IMR-90 (cell line): ENCODE measurements at regions not wholly inside any gene's neighbourhood (a gene's known extent, or its start where the extent isn't known, plus 50 kb on each side); places are given as distances from the start of the nearest gene placed in this dataset.

Experiments used
- ATAC-seq: fragments of 200-7000 bp; cut with Tn5 transposase; 2 replicates; pipeline ENCODE4 v1.9.1; 2020; ENCODE audit warnings: low read depth, mild to moderate bottlenecking, moderate library complexity
- BruUV-seq: library from RNA; stranded (reverse); fragments of 400-500 nt; replicated peaks from 2 replicates; lab custom pipeline; 2021; lab: Mats Ljungman, UMichigan
- CTCF ChIA-PET: fragments of 300-600 bp; formaldehyde crosslinking; extraction: SDS; loops from one replicate; lab custom pipeline; 2021; ENCODE audit warnings: antibody characterized with exemption; lab: Yijun Ruan, JAX
- POLR2A ChIA-PET: fragments of 300-600 bp; sonication (Branson Sonifier 250); formaldehyde crosslinking; loops from one replicate; lab custom pipeline; 2022; ENCODE audit warnings: antibody characterized with exemption; ENCODE audit not compliant: unreplicated experiment; lab: Charles Lee
- DNase-seq: peaks from one replicate; pipeline ENCODE4 v3.0.0; 2013
- H2AFZ ChIP-seq: replicated peaks from 2 replicates; pipeline ENCODE3; 2013; ENCODE audit warnings: low read length, mild to moderate bottlenecking; ENCODE audit not compliant: poor library complexity
- H2AK5ac ChIP-seq: 2 replicates; pipeline ENCODE4 v1.6.1; 2013; ENCODE audit warnings: low read depth, low read length, inconsistent platforms
- H2AK9ac ChIP-seq: replicated peaks from 2 replicates; pipeline ENCODE3; 2013; ENCODE audit warnings: mild to moderate bottlenecking, low read depth, low read length, moderate library complexity; ENCODE audit not compliant: poor library complexity
- H2BK120ac ChIP-seq: 2 replicates; pipeline ENCODE4 v1.6.1; 2013; ENCODE audit warnings: low read depth, low read length, inconsistent platforms
- H2BK15ac ChIP-seq: 3 replicates; pipeline ENCODE4 v1.6.1; 2013; ENCODE audit warnings: low read depth, low read length, inconsistent platforms
- H2BK20ac ChIP-seq: 2 replicates; pipeline ENCODE4 v1.6.1; 2013; ENCODE audit warnings: low read depth, mild to moderate bottlenecking, inconsistent platforms, low read length, moderate library complexity
- H2BK5ac ChIP-seq: 2 replicates; pipeline ENCODE4 v1.6.1; 2013; ENCODE audit warnings: mild to moderate bottlenecking, low read depth, low read length, inconsistent platforms; ENCODE audit not compliant: poor library complexity, severe bottlenecking
- H3K14ac ChIP-seq: replicated peaks from 2 replicates; pipeline ENCODE4 v1.6.1; 2013; ENCODE audit warnings: low read depth, low read length, inconsistent platforms
- H3K18ac ChIP-seq: 2 replicates; pipeline ENCODE4 v1.6.1; 2013; ENCODE audit warnings: low read depth, low read length, control low read depth
- H3K23ac ChIP-seq: 2 replicates; pipeline ENCODE4 v1.6.1; 2013; ENCODE audit warnings: low read depth, low read length, inconsistent platforms
- H3K27ac ChIP-seq: 2 replicates; pipeline ENCODE4 v1.5.1; 2013; ENCODE audit warnings: mild to moderate bottlenecking, control low read depth, low read length; ENCODE audit not compliant: insufficient read depth
- H3K27me3 ChIP-seq: 2 replicates; pipeline ENCODE4 v1.6.1; 2013; ENCODE audit warnings: low read length; ENCODE audit not compliant: control insufficient read depth, insufficient read depth
- H3K36me3 ChIP-seq: 2 replicates; pipeline ENCODE4 v1.6.1; 2013; ENCODE audit warnings: low read length, mixed read lengths; ENCODE audit not compliant: control insufficient read depth, insufficient read depth
- H3K4ac ChIP-seq: 2 replicates; pipeline ENCODE4 v1.6.1; 2013; ENCODE audit warnings: low read depth, low read length, inconsistent platforms
- H3K4me1 ChIP-seq: 2 replicates; pipeline ENCODE4 v1.6.1; 2013; ENCODE audit warnings: low read length, mixed read lengths; ENCODE audit not compliant: control insufficient read depth, insufficient read depth
- H3K4me2 ChIP-seq: 2 replicates; pipeline ENCODE4 v1.6.1; 2013; ENCODE audit warnings: low read depth, mild to moderate bottlenecking, control low read depth, low read length, moderate library complexity
- H3K4me3 ChIP-seq: 2 replicates; pipeline ENCODE4 v1.5.1; 2013; ENCODE audit warnings: low read depth, mild to moderate bottlenecking, control low read depth, low read length, moderate library complexity; ENCODE audit not compliant: insufficient read depth
- H3K56ac ChIP-seq: 2 replicates; pipeline ENCODE4 v1.6.1; 2013; ENCODE audit warnings: low read length, inconsistent platforms; ENCODE audit not compliant: insufficient read depth; ENCODE audit errors: extremely low read depth
- H3K79me1 ChIP-seq, 2 experiments: 2 replicates each; pipeline ENCODE4 v1.6.1; 2013; ENCODE audit warnings: low read length in 2 of 2, inconsistent platforms in 1 of 2, low read depth in 1 of 2
- H3K9ac ChIP-seq: 2 replicates; pipeline ENCODE4 v1.6.1; 2013; ENCODE audit warnings: low read depth, low read length, control low read depth
- H3K9me1 ChIP-seq: 2 replicates; pipeline ENCODE4 v1.6.1; 2013; ENCODE audit warnings: low read length, inconsistent platforms; ENCODE audit not compliant: insufficient read depth
- H3K9me3 ChIP-seq: 2 replicates; pipeline ENCODE4 v1.6.1; 2013; ENCODE audit warnings: low read length; ENCODE audit not compliant: control insufficient read depth, insufficient read depth
- H4K20me1 ChIP-seq: 2 replicates; pipeline ENCODE4 v1.6.1; 2013; ENCODE audit warnings: low read length, inconsistent platforms; ENCODE audit not compliant: insufficient read depth
- H4K5ac ChIP-seq: 2 replicates; pipeline ENCODE4 v1.6.1; 2013; ENCODE audit warnings: mild to moderate bottlenecking, low read depth, low read length, control low read depth
- H4K8ac ChIP-seq, 2 experiments: 2 replicates each; pipeline ENCODE4 v1.6.1; 2013; ENCODE audit warnings: low read depth in 2 of 2, low read length in 2 of 2, control low read depth in 1 of 2, inconsistent platforms in 1 of 2
- H4K91ac ChIP-seq: 2 replicates; pipeline ENCODE4 v1.6.1; 2013; ENCODE audit warnings: low read depth, low read length, inconsistent platforms; ENCODE audit not compliant: insufficient read depth
- BHLHE40 ChIP-seq: fragments of 150-350 bp; IDR thresholded peaks from 2 replicates; pipeline ENCODE4 v1.6.1; 2016; ENCODE audit warnings: mild to moderate bottlenecking, low read depth, low read length
- CEBPB ChIP-seq: IDR thresholded peaks from 2 replicates; pipeline ENCODE4 v1.6.1; 2012; ENCODE audit warnings: low read depth, low read length, improper control_type of control experiment
- ELK1 ChIP-seq: fragments of 150-350 bp; IDR thresholded peaks from 2 replicates; pipeline ENCODE4 v1.6.1; 2016; ENCODE audit warnings: low read depth, mild to moderate bottlenecking, low read length, moderate library complexity, borderline replicate concordance
- FOS ChIP-seq: fragments of 150-350 bp; IDR thresholded peaks from 2 replicates; pipeline ENCODE4 v1.6.1; 2016; ENCODE audit warnings: low read depth, low read length
- MAFK ChIP-seq: IDR thresholded peaks from 2 replicates; pipeline ENCODE4 v1.6.1; 2012; ENCODE audit warnings: low read depth, low read length, improper control_type of control experiment
- MXI1 ChIP-seq: IDR thresholded peaks from 2 replicates; pipeline ENCODE4 v1.6.1; 2012; ENCODE audit warnings: low read depth, mild to moderate bottlenecking, low read length, moderate library complexity, borderline replicate concordance
- NFE2L2 ChIP-seq: fragments of 150-350 bp; IDR thresholded peaks from 2 replicates; pipeline ENCODE4 v1.6.1; 2016; ENCODE audit warnings: low read depth, mild to moderate bottlenecking, low read length
- RCOR1 ChIP-seq: IDR thresholded peaks from 2 replicates; pipeline ENCODE4 v1.6.1; 2012; ENCODE audit warnings: mild to moderate bottlenecking, low read length, improper control_type of control experiment; ENCODE audit not compliant: insufficient replicate concordance
- RFX5 ChIP-seq: IDR thresholded peaks from 2 replicates; pipeline ENCODE4 v1.8.0; 2012; ENCODE audit warnings: low read depth, mild to moderate bottlenecking, low read length, moderate library complexity
- SMC3 ChIP-seq: fragments of 150-350 bp; IDR thresholded peaks from 2 replicates; pipeline ENCODE4 v1.6.1; 2016; ENCODE audit warnings: low read depth, mild to moderate bottlenecking, antibody characterized with exemption, low read length, moderate library complexity
- USF2 ChIP-seq: fragments of 150-350 bp; IDR thresholded peaks from 2 replicates; pipeline ENCODE4 v1.6.1; 2017; ENCODE audit warnings: mild to moderate bottlenecking, antibody characterized with exemption, low read length, low read depth
- whole genome bisulfite sequencing, 2 experiments: methylation state at CpG; one replicate each; pipeline versions ENCODE4 v1.1.5 to v1.1.7; 2013; ENCODE audit warnings: missing lambda C conversion rate in 2 of 2; ENCODE audit not compliant: insufficient read length in 1 of 2; ENCODE audit errors: extremely low coverage in 2 of 2; 5-methylcytosine and 5-hydroxymethylcytosine counted together
- dilution Hi-C: fragments of 300-500 bp; cut with HindIII; formaldehyde crosslinking; loops from one replicate; pipeline ENCODE4 v1.14.3; 2018; ENCODE audit warnings: low sequenced_read_pairs; ENCODE audit not compliant: unreplicated experiment
- in situ Hi-C: fragments of 300-500 bp; cut with MboI; formaldehyde crosslinking; loops from 3 replicates; pipeline ENCODE4 v1.14.3; 2019; ENCODE audit warnings: low sequenced_read_pairs, inconsistent platforms, mixed read lengths
- intact Hi-C: fragments of 100-400 bp; cut with micrococcal nuclease; formaldehyde crosslinking; loops from 2 replicates; pipeline ENCODE4 v1.10.0; 2022

- intact Hi-C loops: no loop called here
Measured at GRCh38 chr11:44399968-44400367, 90.0 kb upstream of the ALX4 start.

More at GRCh38 chr11:44399968-44400367, 90.0 kb upstream of the ALX4 start:
- Histone ChIP-seq H3K4me3 (no peak overlapping the region), H2BK20ac (no peak overlapping the region), H3K4me1 (no peaks in the 10 kb centered on the region), H2AFZ (no peak overlapping the region), H4K91ac (no peak overlapping the region), H4K8ac (no peak overlapping the region), H2AK5ac (no peak overlapping the region), H3K9me1 (no peaks in the 10 kb centered on the region), H2BK5ac (no peak overlapping the region), H2BK15ac (no peak overlapping the region), H3K14ac (no peak overlapping the region), H2AK9ac (no peak overlapping the region), H3K79me1 (no peaks in the 10 kb centered on the region), H3K9ac (no peak overlapping the region), H4K5ac (no peak overlapping the region), H3K27me3 (peaks cover 6% of the 10 kb centered on the region; the same call in 1 of the 2 replicates), H3K27ac (no peak overlapping the region), H4K20me1 (no peaks in the 10 kb centered on the region), H3K4me2 (no peak overlapping the region), H2BK120ac (no peak overlapping the region), H3K36me3 (no peaks in the 10 kb centered on the region), H3K56ac (no peak overlapping the region), H3K4ac (no peak overlapping the region), H3K23ac (no peak overlapping the region), H3K9me3 (no peaks in the 10 kb centered on the region), H3K18ac (no peak overlapping the region)
- DNase-seq: no peak
- dilution Hi-C loops (no loop called here), in situ Hi-C loops (no loop called here)
- ChIA-PET CTCF (no interaction called here), POLR2A (no interaction called here)
- 0% methylated on average over 1 of the region's 2 CpGs; no CpG with 5 or more reads in 1 of the 2 experiments for WGBS, 2 experiments
- BruUV-seq: no TSS peak
- no peak for ATAC-seq
- TF ChIP-seq ELK1: no peak
- no peak for TF ChIP-seq FOS
- TF ChIP-seq MXI1: no peak
- no peak for TF ChIP-seq BHLHE40
- no peak for TF ChIP-seq MAFK
- no peak for TF ChIP-seq RCOR1
- no peak for TF ChIP-seq RFX5
- no peak for TF ChIP-seq NFE2L2
- no peak for TF ChIP-seq SMC3
- TF ChIP-seq CEBPB: no peak
- no peak for TF ChIP-seq USF2
